HepG2 (cell line): ENCODE measurements at regions not wholly inside any gene's neighbourhood (a gene's known extent, or its start where the extent isn't known, plus 50 kb on each side); places are given as distances from the start of the nearest gene placed in this dataset.

Experiments
- AKNA ChIP-seq: sonication (generic); formaldehyde crosslinking; IDR thresholded peaks from 2 replicates; pipeline ENCODE4 v1.4.0; 2020; ENCODE audit warnings: missing genetic modification reagents, borderline replicate concordance
- ARID5B ChIP-seq: IDR thresholded peaks from 2 replicates; pipeline ENCODE4 v1.4.0; 2020; ENCODE audit warnings: mild to moderate bottlenecking, missing genetic modification reagents
- DMAP1 ChIP-seq: IDR thresholded peaks from 2 replicates; pipeline ENCODE4 v1.6.1; 2016
- NFIC ChIP-seq: IDR thresholded peaks from 2 replicates; pipeline ENCODE4 v1.6.1; 2012; ENCODE audit warnings: mild to moderate bottlenecking, low read length, inconsistent platforms
- NFYC ChIP-seq: IDR thresholded peaks from 2 replicates; pipeline ENCODE4 v1.6.1; 2016; ENCODE audit warnings: missing genetic modification reagents, missing compliant biosample characterization
- PAXIP1 ChIP-seq: sonication (generic); formaldehyde crosslinking; conservative IDR thresholded peaks from 2 replicates; pipeline ENCODE4 v1.4.0; 2020; ENCODE audit warnings: mild to moderate bottlenecking, missing genetic modification reagents, moderate library complexity
- RAD51 ChIP-seq: fragments of 450-650 bp; IDR thresholded peaks from 2 replicates; pipeline ENCODE4 v1.6.1; 2016; ENCODE audit warnings: borderline replicate concordance
- TEAD3 ChIP-seq: optimal IDR thresholded peaks from 2 replicates; pipeline ENCODE3; 2016; ENCODE audit warnings: borderline replicate concordance
- ZBTB20 ChIP-seq: sonication (generic); formaldehyde crosslinking; IDR thresholded peaks from 2 replicates; pipeline ENCODE4 v1.8.1; 2023; ENCODE audit warnings: missing genetic modification reagents, low read depth, mild to moderate bottlenecking, borderline replicate concordance
- ZBTB39 ChIP-seq: sonication (generic); formaldehyde crosslinking; IDR thresholded peaks from 2 replicates; pipeline ENCODE4 v1.5.0; 2020; ENCODE audit warnings: missing genetic modification reagents
- ZNF317 ChIP-seq: sonication (generic); formaldehyde crosslinking; IDR thresholded peaks from 2 replicates; pipeline ENCODE4 v1.5.0; 2020; ENCODE audit warnings: mild to moderate bottlenecking, missing genetic modification reagents
- ZNF644 ChIP-seq: IDR thresholded peaks from 2 replicates; pipeline ENCODE4 v1.6.1; 2016; ENCODE audit warnings: low read depth
- ZNF674 ChIP-seq: sonication (generic); formaldehyde crosslinking; IDR thresholded peaks from 2 replicates; pipeline ENCODE4 v1.5.0; 2020; ENCODE audit warnings: low read depth, mild to moderate bottlenecking, missing genetic modification reagents
- ZNF800 ChIP-seq: sonication (generic); formaldehyde crosslinking; IDR thresholded peaks from 2 replicates; pipeline ENCODE4 v1.4.0; 2020; ENCODE audit warnings: missing genetic modification reagents

- TF ChIP-seq ARID5B (CRISPR knock-in tag) (peak; percentile 42; the same call in 1 of the 2 replicates), ZBTB39 (no peak), NFYC (no peak), ZNF317 (peak; percentile 92), ZBTB20 (CRISPR knock-in tag) (peak; percentile 72; the same call in 1 of the 2 replicates), PAXIP1 (0 out of 2 replicates have a peak, but pooled peaks have one; percentile 30), ZNF800 (no peak), AKNA (CRISPR knock-in tag) (no peak), NFIC (no peak), TEAD3 (peak; percentile 45), DMAP1 (CRISPR knock-in tag) (no peak), ZNF644 (CRISPR knock-in tag) (no peak), RAD51 (no peak), ZNF674 (no peak)
These were observed 777.9 kb upstream of the TMEM132C start (continued) for GRCh38 chr12:127489061-127489460.
